Neural cell (in vitro differentiated cells): ENCODE measurements at regions not wholly inside any gene's neighbourhood (a gene's known extent, or its start where the extent isn't known, plus 50 kb on each side); places are given as distances from the start of the nearest gene placed in this dataset.

Experiments
- H2AFZ ChIP-seq: fragments of 200-600, 300-800 bp; sonication (generic), shearing (Covaris generic); 2 replicates; pipeline ENCODE4 v1.6.0; 2014; ENCODE audit warnings: low read depth, mild to moderate bottlenecking, antibody characterized with exemption, low read length, moderate library complexity
- H3F3A ChIP-seq: fragments of 200-600 bp; shearing (Covaris generic); 2 replicates; pipeline ENCODE4 v1.6.1; 2016; ENCODE audit warnings: mild to moderate bottlenecking, moderate library complexity, mixed read lengths, antibody characterized with exemption, low read length; ENCODE audit not compliant: insufficient read depth, poor library complexity, severe bottlenecking
- H3K27ac ChIP-seq: fragments of 200-600, 300-800 bp; sonication (generic), shearing (Covaris generic); 2 replicates; pipeline ENCODE4 v1.5.1; 2014; ENCODE audit warnings: mild to moderate bottlenecking, low read length, moderate library complexity
- H3K27me3 ChIP-seq: fragments of 300-800, 200-600 bp; sonication (generic), shearing (Covaris generic); 2 replicates; pipeline ENCODE4 v1.6.0; 2014; ENCODE audit warnings: mild to moderate bottlenecking, low read depth, low read length, moderate library complexity; ENCODE audit not compliant: insufficient read depth
- H3K36me3 ChIP-seq: fragments of 300-800, 200-600 bp; sonication (generic), shearing (Covaris generic); 2 replicates; pipeline ENCODE4 v1.5.1; 2014; ENCODE audit warnings: mild to moderate bottlenecking, antibody characterized with exemption, low read length, moderate library complexity; ENCODE audit not compliant: insufficient read depth
- H3K4me2 ChIP-seq: fragments of 300-800, 200-600 bp; sonication (generic), shearing (Covaris generic); 2 replicates; pipeline ENCODE4 v1.6.0; 2014; ENCODE audit warnings: mild to moderate bottlenecking, low read length
- H3K4me3 ChIP-seq: fragments of 300-800, 200-600 bp; sonication (generic), shearing (Covaris generic); 2 replicates; pipeline ENCODE4 v1.5.1; 2014; ENCODE audit warnings: mild to moderate bottlenecking, low read length, moderate library complexity
- H3K79me2 ChIP-seq: fragments of 200-600 bp; shearing (Covaris generic); replicated peaks from 2 replicates; pipeline ENCODE4 v1.6.0; 2014; ENCODE audit warnings: mild to moderate bottlenecking, low read length, moderate library complexity; ENCODE audit not compliant: insufficient read depth
- H3K9ac ChIP-seq: fragments of 300-800, 200-600 bp; sonication (generic), shearing (Covaris generic); 2 replicates; pipeline ENCODE4 v1.6.1; 2016; ENCODE audit warnings: mild to moderate bottlenecking, low read length, mixed read lengths
- H3K9me2 ChIP-seq: fragments of 200-600 bp; shearing (Covaris generic); 2 replicates; pipeline ENCODE4 v1.6.1; 2016; ENCODE audit warnings: mild to moderate bottlenecking, low read length, mixed read lengths; ENCODE audit not compliant: insufficient read depth
- H3K9me3 ChIP-seq: fragments of 200-600, 300-800 bp; sonication (generic), shearing (Covaris generic); 2 replicates; pipeline ENCODE4 v1.6.1; 2016; ENCODE audit warnings: mild to moderate bottlenecking, mixed run types, low read length, moderate library complexity, mixed read lengths
- H4K20me1 ChIP-seq: fragments of 200-600 bp; shearing (Covaris generic); 2 replicates; pipeline ENCODE4 v1.6.1; 2016; ENCODE audit warnings: mild to moderate bottlenecking, mixed run types; ENCODE audit not compliant: insufficient read depth
- CTCF ChIP-seq: fragments of 450-650 bp; IDR thresholded peaks from 2 replicates; pipeline ENCODE4 v1.5.1; 2014; ENCODE audit warnings: antibody characterized with exemption, mild to moderate bottlenecking, moderate library complexity; ENCODE audit not compliant: poor library complexity, severe bottlenecking
- EP300 ChIP-seq: fragments of 450-650 bp; conservative IDR thresholded peaks from 2 replicates; pipeline ENCODE4 v1.6.1; 2014; ENCODE audit warnings: antibody characterized with exemption, mild to moderate bottlenecking, moderate library complexity; ENCODE audit not compliant: poor library complexity, severe bottlenecking
- EZH2 ChIP-seq: fragments of 200-600, 300-800 bp; shearing (Covaris generic), sonication (generic); IDR thresholded peaks from 2 replicates; pipeline ENCODE4 v1.6.1; 2014; ENCODE audit warnings: antibody characterized with exemption, low read length, borderline replicate concordance, mild to moderate bottlenecking; ENCODE audit not compliant: insufficient read depth, poor library complexity, severe bottlenecking
- MXI1 ChIP-seq: fragments of 450-650 bp; conservative IDR thresholded peaks from 2 replicates; pipeline ENCODE4 v1.6.1; 2014; ENCODE audit warnings: antibody characterized with exemption, mild to moderate bottlenecking; ENCODE audit not compliant: poor library complexity, severe bottlenecking
- POLR2AphosphoS5 ChIP-seq: IDR thresholded peaks from 2 replicates; pipeline ENCODE4 v1.6.1; 2012
- RAD21 ChIP-seq: fragments of 450-650 bp; conservative IDR thresholded peaks from 2 replicates; pipeline ENCODE4 v1.6.1; 2014; ENCODE audit warnings: antibody characterized with exemption, mild to moderate bottlenecking, moderate library complexity
- REST ChIP-seq: IDR thresholded peaks from 2 replicates; pipeline ENCODE4 v1.6.1; 2012; ENCODE audit warnings: borderline replicate concordance
- SMC3 ChIP-seq: fragments of 450-650 bp; conservative IDR thresholded peaks from 2 replicates; pipeline ENCODE4 v1.6.1; 2014; ENCODE audit warnings: antibody characterized with exemption, mild to moderate bottlenecking, moderate library complexity; ENCODE audit not compliant: poor library complexity
- TAF1 ChIP-seq: IDR thresholded peaks from 2 replicates; pipeline ENCODE4 v1.6.1; 2012; ENCODE audit warnings: low read depth

DNA sequence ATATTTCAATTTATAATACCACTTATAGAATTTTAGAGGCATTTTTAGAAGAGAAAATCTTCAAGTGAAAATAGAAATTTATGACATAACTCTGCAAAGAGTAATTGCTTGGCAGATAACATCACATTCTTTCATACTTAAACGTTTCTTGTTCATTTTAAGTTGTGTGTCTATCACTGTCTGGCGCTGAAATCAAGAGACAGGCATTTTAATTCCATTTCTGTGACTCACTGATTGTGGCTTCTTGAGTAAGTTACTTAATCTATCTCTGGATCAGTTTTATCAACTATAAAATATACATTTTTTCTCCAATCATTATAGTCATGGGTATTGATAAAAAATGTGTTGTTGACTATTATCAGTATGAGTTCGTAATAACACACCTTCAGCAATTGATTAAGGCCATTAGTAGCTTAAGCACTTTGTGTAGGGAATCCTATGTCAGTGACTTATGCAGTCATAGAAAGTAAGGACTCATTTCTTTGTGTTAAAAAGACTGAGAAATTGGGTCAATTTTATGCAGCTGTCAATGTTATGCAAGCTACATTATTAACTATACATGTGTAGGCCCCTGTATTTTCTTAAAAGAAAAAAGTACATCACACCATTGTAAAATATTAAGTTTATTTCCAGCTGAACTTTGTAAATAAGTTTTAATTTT lies 497.3 kb downstream of the CCDC85A start:
- Histone ChIP-seq H3K4me3 (no peak overlapping the region), H3K4me2 (no peak overlapping the region), H3K36me3 (no peaks in the 10 kb centered on the region), H3K9ac (no peak overlapping the region), H2AFZ (no peak overlapping the region), H3K27ac (no peak overlapping the region), H3F3A (no peaks in the 10 kb centered on the region), H4K20me1 (no peaks in the 10 kb centered on the region), H3K79me2 (no peaks in the 10 kb centered on the region), H3K9me3 (no peaks in the 10 kb centered on the region), H3K27me3 (no peaks in the 10 kb centered on the region), H3K9me2 (no peaks in the 10 kb centered on the region)
- TF ChIP-seq POLR2AphosphoS5: peak; percentile 17
- TF ChIP-seq CTCF: no peak
- TF ChIP-seq MXI1: no peak
- peak; percentile 49 for TF ChIP-seq EP300
- no peak for TF ChIP-seq RAD21
- TF ChIP-seq EZH2: no peak

DNA sequence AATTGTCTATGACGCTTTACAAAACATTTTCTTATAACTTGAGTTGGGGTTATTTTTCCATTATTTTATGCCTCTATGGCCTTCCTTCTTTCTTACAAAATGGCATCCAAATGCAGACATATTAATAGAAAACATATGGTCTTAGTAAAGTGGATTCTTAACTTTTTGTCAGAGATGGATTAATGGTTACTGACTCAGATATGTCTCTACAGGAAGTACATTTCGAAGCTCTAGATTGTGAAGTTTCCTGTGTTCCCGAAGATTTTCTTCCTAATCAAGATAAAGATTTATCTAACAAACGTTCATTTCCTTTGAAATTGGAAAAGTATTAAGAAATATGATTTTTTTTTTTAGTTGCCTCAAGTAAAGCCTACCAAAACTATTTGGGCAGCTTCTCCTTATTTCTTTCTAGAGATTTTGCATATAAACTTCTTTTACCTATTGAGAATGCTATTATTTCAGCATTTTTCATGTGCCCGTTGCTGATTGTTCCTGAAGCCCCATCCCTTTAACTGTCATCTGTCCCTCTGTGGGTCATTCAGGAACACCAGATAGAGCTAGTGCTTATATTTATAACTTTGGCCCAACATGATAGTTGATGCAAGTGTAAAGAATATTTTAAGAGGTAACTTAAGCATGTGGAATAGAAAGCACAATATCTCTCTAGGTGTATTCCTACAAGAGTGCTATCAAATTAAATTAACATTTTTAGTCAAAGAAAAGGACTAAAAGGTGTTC lies 498.0 kb downstream of the CCDC85A start:
- no peak overlapping the region for H3K4me2 ChIP-seq
- no peaks in the 10 kb centered on the region for H4K20me1 ChIP-seq
- H3K27ac ChIP-seq: no peak overlapping the region
- H3K9me3 ChIP-seq: no peaks in the 10 kb centered on the region
- H3K27me3 ChIP-seq: no peaks in the 10 kb centered on the region
- no peak overlapping the region for H3K9ac ChIP-seq
- no peak overlapping the region for H2AFZ ChIP-seq
- H3K9me2 ChIP-seq: no peaks in the 10 kb centered on the region
- no peak for TF ChIP-seq SMC3
- no peak for TF ChIP-seq POLR2AphosphoS5
- no peak for TF ChIP-seq REST
- TF ChIP-seq MXI1: no peak
- TF ChIP-seq EZH2: no peak
- no peak for TF ChIP-seq CTCF
- TF ChIP-seq RAD21: no peak
- no peak for TF ChIP-seq EP300
- TF ChIP-seq TAF1: no peak
- H3F3A ChIP-seq: no peaks in the 10 kb centered on the region
- no peaks in the 10 kb centered on the region for H3K36me3 ChIP-seq
- no peak overlapping the region for H3K4me3 ChIP-seq
- no peaks in the 10 kb centered on the region for H3K79me2 ChIP-seq
